Heart left ventricle (tissue), 16 donors: ENCODE measurements at regions not wholly inside any gene's neighbourhood (a gene's known extent, or its start where the extent isn't known, plus 50 kb on each side); places are given as distances from the start of the nearest gene placed in this dataset.
"Not testable (repeated sequence)": the region's sequence is repeated elsewhere in the genome, so short reads cannot be mapped to it uniquely, and the experiment has no call there.

Source experiments
- ATAC-seq, 4 donors: fragments of 200-7000 bp; cut with Tn5 transposase; one replicate each; pipeline ENCODE4 v1.9.1; 2020 to 2022; ENCODE audit warnings: moderate library complexity in 4 of 4, mild to moderate bottlenecking in 3 of 4, moderate number of reproducible peaks in 1 of 4
- DNase-seq, 5 donors: peaks; one replicate each; pipeline ENCODE4 v3.0.0-alpha.2; 2020
- H3K27ac ChIP-seq, 12 donors: fragments of 200-600 bp; sonication (generic) in 4 of 12; one replicate each; pipeline versions ENCODE4 v1.5.0 to v1.8.0; 2016 to 2022; ENCODE audit warnings: mild to moderate bottlenecking in 2 of 12
- H3K27me3 ChIP-seq, 9 donors: fragments of 200-600 bp; sonication (generic) in 2 of 9; one replicate each; pipeline versions ENCODE4 v1.5.1 to v1.8.0; 2016 to 2022; ENCODE audit warnings: mild to moderate bottlenecking in 3 of 9
- H3K36me3 ChIP-seq, 9 donors: fragments of 200-600 bp; sonication (generic) in 2 of 9; one replicate each; pipeline versions ENCODE4 v1.5.0 to v1.8.0; 2018 to 2022; ENCODE audit warnings: mild to moderate bottlenecking in 2 of 9
- H3K4me1 ChIP-seq, 12 donors: fragments of 200-600 bp; sonication (generic) in 4 of 12; one replicate each; pipeline versions ENCODE4 v1.5.0 to v1.8.0; 2016 to 2022; ENCODE audit warnings: mild to moderate bottlenecking in 3 of 12
- H3K4me3 ChIP-seq, 12 donors: fragments of 200-600 bp; sonication (generic) in 4 of 12; one replicate each; pipeline versions ENCODE4 v1.5.0 to v1.8.0; 2017 to 2022; ENCODE audit warnings: mild to moderate bottlenecking in 9 of 12, moderate library complexity in 4 of 12
- H3K9me3 ChIP-seq, 12 donors: fragments of 200-600 bp; sonication (generic) in 4 of 12; one replicate each; pipeline versions ENCODE4 v1.5.0 to v1.8.0; 2016 to 2022; ENCODE audit warnings: mild to moderate bottlenecking in 1 of 12
- POLR2A ChIP-seq, 2 donors: fragments of 450-650 bp; IDR thresholded peaks; one replicate each; pipeline ENCODE4 v1.6.1; 2017; ENCODE audit warnings: antibody characterized with exemption in 2 of 2, mild to moderate bottlenecking in 2 of 2, moderate library complexity in 2 of 2
- WGBS, 4 donors: extraction: QIAGEN DNeasy Blood & Tissue Kit in 2 of 4; methylation state at CpG; one replicate each; pipeline versions ENCODE4 v1.1.5 to v1.1.7; 2013 to 2018; 5-methylcytosine and 5-hydroxymethylcytosine counted together
- intact Hi-C, 10 donors: fragments of 100-400 bp; cut with DNase I; formaldehyde crosslinking; loops; one replicate each; pipeline versions ENCODE4 v1.11.1 to v1.14.2; 2022
- TF ChIP-seq, protein P1 (sequence below), 12 donors: fragments of 200-600 bp; sonication (generic) in 4 of 12; IDR thresholded peaks; one replicate each; pipeline versions ENCODE4 v1.5.0 to v1.8.0; 2018 to 2022; ENCODE audit warnings: antibody characterized with exemption in 12 of 12, mild to moderate bottlenecking in 5 of 12
- donor health status: ischemic (EF 13 %, LVEDD 7.1; RV severe dilation, severe dysfunction).
- donor health status: healthy with polysubstance abuse.
- donor health status: DM: no; HTN: yes; CAD: no.
- donor health status: DM: no; HTN: no; CAD: no.
- donor health status: ischemic (EF 25% LVEDD 6.9; RV normal size, moderate dysfunction).
- donor health status: ischemic (EF 25% LVEDD 5.7; RV mildly dilated, moderate dysfunction).
- donor health status: healthy.
- donor health status: DM: yes; HTN: yes; CAD: no.
- donor health status: ischemic (EF 35%, LVEDD 5.7; RV mildly dilated, moderate dysfunction).
- donor health status: nonischemic (EF 11% LVEDD 7.7; RV severe dilation, severe dysfunction).
- donor health status: DM: yes; HTN: yes; CAD: no.
- donor health status: PGD.
- donor health status: ischemic (EF 29% LVEDD 5.4; RV normal size, mild dysfunction).
- donor health status: nonischemic (EF 23%, LVEDD 6.1; RV moderate dilation, normal function).

- no peaks in the 10 kb centered on the region for H3K27me3 ChIP-seq
- 27 to 47% (median 38%) methylated on average over 1 of the region's 1 CpG for WGBS, 4 donors
- no peak for TF ChIP-seq POLR2A (IDR thresholded peaks at IDR 0.05)
- TF ChIP-seq, protein P1, sequence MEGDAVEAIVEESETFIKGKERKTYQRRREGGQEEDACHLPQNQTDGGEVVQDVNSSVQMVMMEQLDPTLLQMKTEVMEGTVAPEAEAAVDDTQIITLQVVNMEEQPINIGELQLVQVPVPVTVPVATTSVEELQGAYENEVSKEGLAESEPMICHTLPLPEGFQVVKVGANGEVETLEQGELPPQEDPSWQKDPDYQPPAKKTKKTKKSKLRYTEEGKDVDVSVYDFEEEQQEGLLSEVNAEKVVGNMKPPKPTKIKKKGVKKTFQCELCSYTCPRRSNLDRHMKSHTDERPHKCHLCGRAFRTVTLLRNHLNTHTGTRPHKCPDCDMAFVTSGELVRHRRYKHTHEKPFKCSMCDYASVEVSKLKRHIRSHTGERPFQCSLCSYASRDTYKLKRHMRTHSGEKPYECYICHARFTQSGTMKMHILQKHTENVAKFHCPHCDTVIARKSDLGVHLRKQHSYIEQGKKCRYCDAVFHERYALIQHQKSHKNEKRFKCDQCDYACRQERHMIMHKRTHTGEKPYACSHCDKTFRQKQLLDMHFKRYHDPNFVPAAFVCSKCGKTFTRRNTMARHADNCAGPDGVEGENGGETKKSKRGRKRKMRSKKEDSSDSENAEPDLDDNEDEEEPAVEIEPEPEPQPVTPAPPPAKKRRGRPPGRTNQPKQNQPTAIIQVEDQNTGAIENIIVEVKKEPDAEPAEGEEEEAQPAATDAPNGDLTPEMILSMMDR (IDR thresholded peaks at IDR 0.05), result no peak
- intact Hi-C loops, result no loop called here
- no peak overlapping the region for H3K4me3 ChIP-seq
- H3K4me1 ChIP-seq, result no peaks in the 10 kb centered on the region
- ATAC-seq, result no peak
- no peaks in the 10 kb centered on the region for H3K36me3 ChIP-seq
- peaks cover 0 to 4% (median 0%) of the 10 kb centered on the region in 12 donors for H3K9me3 ChIP-seq
- H3K27ac ChIP-seq, result no peak overlapping the region
- DNase-seq, result no peak
Measured at GRCh38 chr4:173091362-173091761, 77.2 kb upstream of the GALNT7 start.

DNA sequence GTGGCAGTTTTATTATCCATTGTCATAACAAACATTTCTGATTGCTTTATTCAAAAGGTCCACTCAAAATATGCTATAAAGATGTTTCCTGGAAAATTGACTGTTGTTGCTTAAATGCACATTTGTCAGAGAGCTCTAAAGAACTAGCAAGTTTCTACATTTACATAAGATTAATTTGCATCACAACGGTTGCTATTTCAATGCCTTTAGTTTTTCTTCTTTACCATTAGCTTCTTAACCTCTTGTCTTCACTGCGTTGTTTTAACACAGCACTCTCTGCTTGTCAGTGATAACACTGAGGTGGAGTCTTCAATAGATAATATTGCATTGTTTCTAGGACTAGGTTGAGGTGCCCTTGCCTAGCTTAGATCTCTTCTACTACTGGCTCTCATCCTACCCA lies 76.7 kb upstream of the GALNT7 start:
- Histone ChIP-seq H3K9me3 (peaks cover 0 to 4% (median 0%) of the 10 kb centered on the region in 12 donors), H3K27me3 (no peaks in the 10 kb centered on the region), H3K36me3 (no peaks in the 10 kb centered on the region), H3K4me3 (no peak overlapping the region), H3K27ac (no peak overlapping the region), H3K4me1 (no peaks in the 10 kb centered on the region)
- DNase-seq (no peak), ATAC-seq (no peak)
- intact Hi-C loops, result no loop called here
- WGBS, 4 donors, result 33 to 45% (median 41%) methylated on average over 2 of the region's 2 CpGs
- TF ChIP-seq, protein P1 (IDR thresholded peaks at IDR 0.05), result no peak
- no peak for TF ChIP-seq POLR2A (IDR thresholded peaks at IDR 0.05)

- TF ChIP-seq, protein P1 (IDR thresholded peaks at IDR 0.05), result no peak
- TF ChIP-seq POLR2A (IDR thresholded peaks at IDR 0.05), result no peak
- Histone ChIP-seq H3K4me1 (no peaks in the 10 kb centered on the region), H3K4me3 (no peak overlapping the region), H3K27ac (no peak overlapping the region), H3K36me3 (no peaks in the 10 kb centered on the region), H3K9me3 (no peaks in the 10 kb centered on the region), H3K27me3 (no peaks in the 10 kb centered on the region)
- WGBS, 4 donors, result 76 to 86% (median 78%) methylated on average over 1 of the region's 1 CpG
- intact Hi-C loops, result no loop called here
- no peak for ATAC-seq
- no peak for DNase-seq
Measured at GRCh38 chr4:173093361-173093760, 75.2 kb upstream of the GALNT7 start.

- 50 to 68% (median 64%) methylated on average over 2 of the region's 2 CpGs for WGBS, 4 donors
Measured at GRCh38 chr4:173094739-173095421, 73.7 kb upstream of the GALNT7 start.

GRCh38 chr4:173099447-173099846 lies 69.2 kb upstream of the GALNT7 start:
- DNase-seq, H3K36me3 ChIP-seq, H3K9me3 ChIP-seq, H3K27ac ChIP-seq, H3K4me3 ChIP-seq, ATAC-seq, H3K4me1 ChIP-seq, H3K27me3 ChIP-seq, intact Hi-C loops: not testable (repeated sequence)
- whole genome bisulfite sequencing, 4 donors, result 95 to 96% (median 95%) methylated on average over 6 of the region's 6 CpGs

More at GRCh38 chr4:173094739-173095421, 73.7 kb upstream of the GALNT7 start:
- ATAC-seq (no peak), DNase-seq (no peak)
- no peak overlapping the region for H3K27ac ChIP-seq
- H3K4me1 ChIP-seq, result no peaks in the 10 kb centered on the region
- H3K9me3 ChIP-seq, result no peaks in the 10 kb centered on the region
- H3K36me3 ChIP-seq, result no peaks in the 10 kb centered on the region
- no peak overlapping the region for H3K4me3 ChIP-seq
- intact Hi-C loops, result no loop called here
- TF ChIP-seq POLR2A (IDR thresholded peaks at IDR 0.05), result no peak
- TF ChIP-seq, protein P1 (IDR thresholded peaks at IDR 0.05), result no peak
- no peaks in the 10 kb centered on the region for H3K27me3 ChIP-seq
